Endodermal cell (in vitro differentiated cells): ENCODE measurements at regions not wholly inside any gene's neighbourhood (a gene's known extent, or its start where the extent isn't known, plus 50 kb on each side); places are given as distances from the start of the nearest gene placed in this dataset.

Source experiments
- DNase-seq: peaks from one replicate; pipeline ENCODE4 v3.0.0-alpha.2; 2017
- H3K27ac ChIP-seq: 2 replicates; pipeline ENCODE4 v1.5.1; 2013; ENCODE audit warnings: mild to moderate bottlenecking, low read depth, low read length, moderate library complexity
- H3K27me3 ChIP-seq: 2 replicates; pipeline ENCODE4 v1.6.1; 2013; ENCODE audit warnings: mild to moderate bottlenecking, low read length, moderate library complexity; ENCODE audit not compliant: insufficient read depth, control insufficient read depth, poor library complexity, severe bottlenecking
- H3K36me3 ChIP-seq: 2 replicates; pipeline ENCODE4 v1.7.0; 2013; ENCODE audit warnings: mild to moderate bottlenecking, low read length, moderate library complexity; ENCODE audit not compliant: control insufficient read depth, insufficient read depth
- H3K4me1 ChIP-seq: one replicate; pipeline ENCODE4 v1.7.0; 2013; ENCODE audit warnings: low read length; ENCODE audit not compliant: control insufficient read depth, insufficient read depth
- H3K4me3 ChIP-seq: 2 replicates; pipeline ENCODE4 v1.5.1; 2013; ENCODE audit warnings: mild to moderate bottlenecking, low read length, moderate library complexity
- H3K9ac ChIP-seq: 2 replicates; pipeline ENCODE4 v1.6.1; 2013; ENCODE audit warnings: mild to moderate bottlenecking, low read length, moderate library complexity; ENCODE audit not compliant: poor library complexity, severe bottlenecking; ENCODE audit errors: extremely low read depth
- H3K9me3 ChIP-seq: 2 replicates; pipeline ENCODE4 v1.6.1; 2013; ENCODE audit warnings: mild to moderate bottlenecking, low read length, moderate library complexity; ENCODE audit not compliant: control insufficient read depth
- H3K27ac Mint-ChIP-seq: 2 replicates; pipeline ENCODE4 v1.8.0; 2020; ENCODE audit warnings: mixed read lengths
- H3K27me3 Mint-ChIP-seq: 2 replicates; pipeline ENCODE4 v1.8.0; 2021; ENCODE audit warnings: mild to moderate bottlenecking, mixed read lengths; ENCODE audit not compliant: insufficient read depth
- H3K36me3 Mint-ChIP-seq: 2 replicates; pipeline ENCODE4 v1.8.0; 2020; ENCODE audit warnings: low read depth, mixed read lengths
- H3K4me1 Mint-ChIP-seq: 2 replicates; pipeline ENCODE4 v1.8.0; 2020; ENCODE audit warnings: mixed read lengths
- H3K4me3 Mint-ChIP-seq: 2 replicates; pipeline ENCODE4 v1.8.0; 2020; ENCODE audit warnings: mild to moderate bottlenecking, moderate library complexity, mixed read lengths
- H3K9me3 Mint-ChIP-seq: 2 replicates; pipeline ENCODE4 v1.8.0; 2020; ENCODE audit warnings: mild to moderate bottlenecking, mixed read lengths
- CTCF ChIP-seq: fragments of 200-600 bp; sonication (generic); conservative IDR thresholded peaks from 2 replicates; pipeline ENCODE4 v1.5.0; 2021; ENCODE audit warnings: antibody characterized with exemption, mild to moderate bottlenecking
- WGBS, 2 experiments: methylation state at CpG; one replicate each; pipeline versions ENCODE4 v1.1.5 to v1.1.7; 2013; ENCODE audit warnings: missing lambda C conversion rate in 2 of 2, mixed read lengths in 1 of 2; ENCODE audit not compliant: insufficient coverage in 1 of 2, insufficient read length in 1 of 2; 5-methylcytosine and 5-hydroxymethylcytosine counted together

- H3K9me3 Mint-ChIP-seq = no peaks in the 10 kb centered on the region
- no peak overlapping the region for H3K4me3 Mint-ChIP-seq
- H3K27me3 ChIP-seq = no peaks in the 10 kb centered on the region
- no peak for DNase-seq
- no peak overlapping the region for H3K27ac ChIP-seq
- no peak overlapping the region for H3K27ac Mint-ChIP-seq
- H3K4me1 ChIP-seq = no peaks in the 10 kb centered on the region
- 98 to 100% methylated on average over 1 to 2 of the region's 2 CpGs for WGBS, 2 experiments
- no peak overlapping the region for H3K9ac ChIP-seq
- no peaks in the 10 kb centered on the region for H3K27me3 Mint-ChIP-seq
- H3K36me3 ChIP-seq = no peaks in the 10 kb centered on the region
- H3K9me3 ChIP-seq = no peaks in the 10 kb centered on the region
- no peak overlapping the region for H3K4me3 ChIP-seq
- H3K4me1 Mint-ChIP-seq = no peaks in the 10 kb centered on the region
- no peaks in the 10 kb centered on the region for H3K36me3 Mint-ChIP-seq
- TF ChIP-seq CTCF = no peak
These were observed 95.9 kb upstream of the MTNR1B start for GRCh38 chr11:92873551-92873950.

GRCh38 chr11:92875473-92875872 lies 94.0 kb upstream of the MTNR1B start:
- H3K9ac ChIP-seq = no peak overlapping the region
- H3K27ac Mint-ChIP-seq = no peak overlapping the region
- H3K27me3 Mint-ChIP-seq = no peaks in the 10 kb centered on the region
- no peak overlapping the region for H3K27ac ChIP-seq
- no peaks in the 10 kb centered on the region for H3K4me1 Mint-ChIP-seq
- H3K4me1 ChIP-seq = no peaks in the 10 kb centered on the region
- H3K9me3 Mint-ChIP-seq = no peaks in the 10 kb centered on the region
- H3K4me3 Mint-ChIP-seq = no peak overlapping the region
- H3K36me3 ChIP-seq = no peaks in the 10 kb centered on the region
- TF ChIP-seq CTCF = no peak
- no peaks in the 10 kb centered on the region for H3K27me3 ChIP-seq
- H3K4me3 ChIP-seq = no peak overlapping the region
- H3K36me3 Mint-ChIP-seq = no peaks in the 10 kb centered on the region
- peak; percentile 72 for DNase-seq
- WGBS, 2 experiments = 88 to 91% methylated on average over 3 to 4 of the region's 4 CpGs
- H3K9me3 ChIP-seq = no peaks in the 10 kb centered on the region

GRCh38 chr11:92879086-92879485 lies 90.4 kb upstream of the MTNR1B start:
- H3K4me3 Mint-ChIP-seq = no peak overlapping the region
- no peaks in the 10 kb centered on the region for H3K4me1 Mint-ChIP-seq
- no peaks in the 10 kb centered on the region for H3K36me3 Mint-ChIP-seq
- no peaks in the 10 kb centered on the region for H3K9me3 ChIP-seq
- no peaks in the 10 kb centered on the region for H3K36me3 ChIP-seq
- no peaks in the 10 kb centered on the region for H3K27me3 Mint-ChIP-seq
- no peak overlapping the region for H3K4me3 ChIP-seq
- H3K4me1 ChIP-seq = no peaks in the 10 kb centered on the region
- H3K27me3 ChIP-seq = no peaks in the 10 kb centered on the region
- DNase-seq = no peak
- no peaks in the 10 kb centered on the region for H3K9me3 Mint-ChIP-seq
- WGBS, 2 experiments = 92% methylated on average over 4 of the region's 4 CpGs; no CpG with 5 or more reads in 1 of the 2 experiments
- H3K9ac ChIP-seq = no peak overlapping the region
- TF ChIP-seq CTCF = no peak
- no peak overlapping the region for H3K27ac ChIP-seq
- no peak overlapping the region for H3K27ac Mint-ChIP-seq
